ENCODE measurements at regions not wholly inside any gene's neighbourhood (a gene's known extent, or its start where the extent isn't known, plus 50 kb on each side); places are given as distances from the start of the nearest gene placed in this dataset.

DNA sequence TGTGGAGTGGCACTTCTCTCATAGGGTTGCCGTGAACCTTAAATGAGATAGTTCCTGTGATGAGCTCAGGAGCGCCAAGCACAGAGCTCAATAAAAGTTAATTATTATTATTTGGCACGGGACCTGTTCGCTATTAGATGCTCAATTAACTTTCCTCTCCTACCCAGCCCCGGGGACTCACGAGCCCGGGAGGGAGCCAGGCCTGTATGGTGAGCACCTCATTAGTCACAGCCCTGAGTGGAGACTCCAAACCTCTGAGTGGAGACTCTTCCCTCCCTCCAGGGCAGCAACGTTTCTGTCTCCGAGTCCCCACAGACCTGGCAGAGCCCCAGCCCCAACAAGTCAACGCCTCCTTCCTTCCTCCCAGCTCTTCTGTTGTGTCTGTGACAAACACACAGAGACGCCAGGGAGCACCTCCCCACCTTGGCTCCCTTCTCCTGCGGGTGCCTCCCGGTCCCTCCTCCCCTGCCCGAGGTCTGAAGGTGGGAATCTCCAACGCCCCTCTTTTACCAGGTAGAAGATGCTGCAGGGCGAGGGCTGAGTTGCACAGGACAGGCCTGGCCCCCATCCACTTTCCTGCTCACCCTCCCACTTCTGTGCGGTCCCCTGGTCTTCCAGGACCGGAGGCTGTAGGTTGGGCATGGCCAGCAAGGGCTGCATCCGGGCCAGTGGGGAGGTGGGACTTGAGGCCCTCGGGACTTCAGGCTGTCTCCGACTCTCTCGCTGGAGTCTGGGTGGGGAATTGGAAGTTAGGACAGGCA lies 52.7 kb upstream of the ODC1 start:
- TF ChIP-seq, protein P1, sequence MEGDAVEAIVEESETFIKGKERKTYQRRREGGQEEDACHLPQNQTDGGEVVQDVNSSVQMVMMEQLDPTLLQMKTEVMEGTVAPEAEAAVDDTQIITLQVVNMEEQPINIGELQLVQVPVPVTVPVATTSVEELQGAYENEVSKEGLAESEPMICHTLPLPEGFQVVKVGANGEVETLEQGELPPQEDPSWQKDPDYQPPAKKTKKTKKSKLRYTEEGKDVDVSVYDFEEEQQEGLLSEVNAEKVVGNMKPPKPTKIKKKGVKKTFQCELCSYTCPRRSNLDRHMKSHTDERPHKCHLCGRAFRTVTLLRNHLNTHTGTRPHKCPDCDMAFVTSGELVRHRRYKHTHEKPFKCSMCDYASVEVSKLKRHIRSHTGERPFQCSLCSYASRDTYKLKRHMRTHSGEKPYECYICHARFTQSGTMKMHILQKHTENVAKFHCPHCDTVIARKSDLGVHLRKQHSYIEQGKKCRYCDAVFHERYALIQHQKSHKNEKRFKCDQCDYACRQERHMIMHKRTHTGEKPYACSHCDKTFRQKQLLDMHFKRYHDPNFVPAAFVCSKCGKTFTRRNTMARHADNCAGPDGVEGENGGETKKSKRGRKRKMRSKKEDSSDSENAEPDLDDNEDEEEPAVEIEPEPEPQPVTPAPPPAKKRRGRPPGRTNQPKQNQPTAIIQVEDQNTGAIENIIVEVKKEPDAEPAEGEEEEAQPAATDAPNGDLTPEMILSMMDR (IDR thresholded peaks at IDR 0.05), result no peak
- TF ChIP-seq, protein P2, sequence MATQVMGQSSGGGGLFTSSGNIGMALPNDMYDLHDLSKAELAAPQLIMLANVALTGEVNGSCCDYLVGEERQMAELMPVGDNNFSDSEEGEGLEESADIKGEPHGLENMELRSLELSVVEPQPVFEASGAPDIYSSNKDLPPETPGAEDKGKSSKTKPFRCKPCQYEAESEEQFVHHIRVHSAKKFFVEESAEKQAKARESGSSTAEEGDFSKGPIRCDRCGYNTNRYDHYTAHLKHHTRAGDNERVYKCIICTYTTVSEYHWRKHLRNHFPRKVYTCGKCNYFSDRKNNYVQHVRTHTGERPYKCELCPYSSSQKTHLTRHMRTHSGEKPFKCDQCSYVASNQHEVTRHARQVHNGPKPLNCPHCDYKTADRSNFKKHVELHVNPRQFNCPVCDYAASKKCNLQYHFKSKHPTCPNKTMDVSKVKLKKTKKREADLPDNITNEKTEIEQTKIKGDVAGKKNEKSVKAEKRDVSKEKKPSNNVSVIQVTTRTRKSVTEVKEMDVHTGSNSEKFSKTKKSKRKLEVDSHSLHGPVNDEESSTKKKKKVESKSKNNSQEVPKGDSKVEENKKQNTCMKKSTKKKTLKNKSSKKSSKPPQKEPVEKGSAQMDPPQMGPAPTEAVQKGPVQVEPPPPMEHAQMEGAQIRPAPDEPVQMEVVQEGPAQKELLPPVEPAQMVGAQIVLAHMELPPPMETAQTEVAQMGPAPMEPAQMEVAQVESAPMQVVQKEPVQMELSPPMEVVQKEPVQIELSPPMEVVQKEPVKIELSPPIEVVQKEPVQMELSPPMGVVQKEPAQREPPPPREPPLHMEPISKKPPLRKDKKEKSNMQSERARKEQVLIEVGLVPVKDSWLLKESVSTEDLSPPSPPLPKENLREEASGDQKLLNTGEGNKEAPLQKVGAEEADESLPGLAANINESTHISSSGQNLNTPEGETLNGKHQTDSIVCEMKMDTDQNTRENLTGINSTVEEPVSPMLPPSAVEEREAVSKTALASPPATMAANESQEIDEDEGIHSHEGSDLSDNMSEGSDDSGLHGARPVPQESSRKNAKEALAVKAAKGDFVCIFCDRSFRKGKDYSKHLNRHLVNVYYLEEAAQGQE (IDR thresholded peaks at IDR 0.05; ENCODE audit: insufficient read depth in 1 of 2, low read depth in 2 of 2, low read length in 1 of 2), result no peak
